ENCODE measurements at regions not wholly inside any gene's neighbourhood (a gene's known extent, or its start where the extent isn't known, plus 50 kb on each side); places are given as distances from the start of the nearest gene placed in this dataset.

DNA sequence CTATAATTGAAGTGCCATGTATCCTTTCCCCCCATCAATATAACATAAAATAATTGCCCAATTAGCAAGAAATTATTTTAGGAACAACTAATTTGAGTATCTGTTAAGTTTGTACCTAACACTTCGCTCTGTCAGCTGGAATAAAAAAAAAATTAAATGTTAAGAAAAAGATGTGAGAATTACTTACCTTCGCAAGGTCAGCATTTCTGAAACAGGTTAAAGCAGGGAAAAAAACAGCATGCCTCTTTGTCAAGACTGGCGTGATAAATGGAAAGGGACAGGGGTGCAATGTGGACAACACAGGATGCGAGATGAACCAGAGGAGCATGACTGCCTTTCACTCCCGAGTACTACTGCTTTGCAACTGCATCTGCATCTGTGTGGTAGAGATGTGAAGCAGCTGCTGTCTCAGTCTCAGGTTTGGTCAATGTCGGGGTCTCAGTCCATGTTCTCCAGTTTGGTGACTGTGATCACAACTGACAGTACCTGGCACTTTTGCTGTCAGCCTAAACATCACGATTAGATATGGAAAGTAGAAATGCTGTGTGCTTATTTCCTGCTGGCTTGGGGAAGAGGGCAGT, 565.4 kb upstream of the LRRTM1 start:
- DNase-seq: no peak

DNA sequence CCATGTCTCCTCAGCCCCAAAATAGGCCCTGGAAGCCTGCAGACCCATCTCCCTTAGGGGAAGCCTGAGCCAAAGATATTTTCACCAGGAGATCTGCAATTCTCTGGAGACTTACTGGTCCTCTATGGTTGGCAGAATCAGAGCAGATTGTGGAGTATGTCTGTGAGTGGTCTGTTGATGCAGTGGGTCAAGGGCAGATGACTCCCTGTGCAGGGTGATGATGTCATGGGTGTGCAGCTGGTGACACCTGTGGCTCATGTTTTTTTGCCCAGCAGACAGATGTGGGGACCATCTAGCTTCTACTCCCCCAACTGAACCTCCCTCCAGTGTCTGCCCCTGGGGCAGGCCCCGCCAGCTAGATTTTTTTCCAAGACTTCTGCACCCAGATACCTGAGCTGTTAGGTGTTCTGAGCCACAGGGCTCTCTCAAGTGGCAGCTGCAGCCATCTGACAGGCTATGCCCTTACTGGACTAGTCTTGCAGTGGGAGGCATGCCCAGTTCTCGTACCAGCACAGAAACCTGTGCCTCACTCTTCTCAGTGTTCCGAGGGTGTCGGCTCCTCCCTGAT, 558.7 kb upstream of the LRRTM1 start:
- DNase-seq: no peak

DNA sequence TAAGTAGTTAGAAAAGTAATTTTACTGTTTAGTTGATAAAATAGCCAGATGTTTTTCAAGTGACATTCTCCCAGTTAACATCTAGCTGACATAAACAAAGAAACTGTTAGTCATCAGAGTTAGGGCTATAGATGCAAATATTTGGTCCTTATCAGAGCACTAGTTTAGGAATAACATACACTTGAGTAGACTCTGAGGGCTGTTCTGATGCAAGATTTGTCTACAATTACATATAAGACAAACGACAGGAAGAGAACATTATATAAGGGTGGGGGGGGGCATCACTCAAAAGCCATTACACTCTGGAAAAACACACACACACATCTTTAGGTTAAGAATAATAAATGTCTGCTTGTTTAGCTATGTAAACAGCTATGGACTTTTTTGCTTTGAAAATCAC, 554.4 kb upstream of the LRRTM1 start:
- no peak for DNase-seq

DNA sequence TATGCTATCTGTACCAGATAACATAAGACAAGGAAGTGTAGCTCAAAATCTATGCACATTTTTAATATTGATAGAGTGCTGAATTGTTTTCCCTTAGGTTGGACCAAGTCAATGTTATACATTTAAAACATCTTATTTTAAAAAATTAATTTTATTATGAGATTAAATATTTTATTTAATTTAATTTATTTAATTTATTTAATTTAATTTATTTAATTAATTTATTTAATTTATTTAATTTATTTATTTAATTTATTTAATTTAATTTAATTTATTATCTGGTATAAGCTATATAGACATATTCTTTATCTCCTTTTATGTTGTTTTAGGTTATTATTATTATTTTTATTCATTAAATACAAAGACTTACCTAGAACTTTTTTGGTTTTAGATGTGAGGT, 551.7 kb upstream of the LRRTM1 start:
- no peak for DNase-seq

DNA sequence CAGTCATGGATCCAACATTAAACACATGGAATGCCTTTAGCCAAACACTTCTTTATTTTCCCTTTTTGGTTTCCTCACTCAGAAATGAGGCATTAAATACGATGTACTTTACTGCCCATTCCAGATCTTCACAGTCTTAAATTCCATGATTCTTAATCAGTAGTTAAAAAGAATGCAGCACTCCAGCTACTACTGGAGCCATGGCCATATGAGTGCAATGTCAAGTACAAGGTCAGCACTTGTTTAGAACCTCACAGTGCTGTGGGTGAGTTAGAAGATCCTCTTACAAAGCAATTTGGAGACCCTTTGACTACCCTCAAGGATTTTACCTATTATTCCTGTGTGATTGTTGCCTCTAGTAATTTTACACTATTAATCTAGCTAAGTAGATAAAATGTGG, 550.3 kb upstream of the LRRTM1 start:
- no peak for DNase-seq

DNA sequence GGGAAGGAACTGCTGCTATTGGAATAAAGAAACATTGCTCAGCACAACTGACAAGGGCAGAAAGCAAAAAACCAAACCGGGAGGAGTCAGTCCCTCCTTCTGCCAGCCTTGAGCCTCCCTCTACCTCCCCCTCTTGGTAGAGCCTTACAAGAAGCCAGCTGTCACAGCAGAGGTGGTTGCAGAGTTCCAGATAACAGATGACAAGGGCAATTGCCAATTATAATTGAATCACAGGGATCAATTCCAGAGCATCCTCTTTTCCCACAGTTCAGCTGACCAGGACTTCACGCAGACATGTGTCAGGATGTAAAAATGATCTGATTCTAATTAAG, 548.2 kb upstream of the LRRTM1 start:
- DNase-seq: no peak

DNA sequence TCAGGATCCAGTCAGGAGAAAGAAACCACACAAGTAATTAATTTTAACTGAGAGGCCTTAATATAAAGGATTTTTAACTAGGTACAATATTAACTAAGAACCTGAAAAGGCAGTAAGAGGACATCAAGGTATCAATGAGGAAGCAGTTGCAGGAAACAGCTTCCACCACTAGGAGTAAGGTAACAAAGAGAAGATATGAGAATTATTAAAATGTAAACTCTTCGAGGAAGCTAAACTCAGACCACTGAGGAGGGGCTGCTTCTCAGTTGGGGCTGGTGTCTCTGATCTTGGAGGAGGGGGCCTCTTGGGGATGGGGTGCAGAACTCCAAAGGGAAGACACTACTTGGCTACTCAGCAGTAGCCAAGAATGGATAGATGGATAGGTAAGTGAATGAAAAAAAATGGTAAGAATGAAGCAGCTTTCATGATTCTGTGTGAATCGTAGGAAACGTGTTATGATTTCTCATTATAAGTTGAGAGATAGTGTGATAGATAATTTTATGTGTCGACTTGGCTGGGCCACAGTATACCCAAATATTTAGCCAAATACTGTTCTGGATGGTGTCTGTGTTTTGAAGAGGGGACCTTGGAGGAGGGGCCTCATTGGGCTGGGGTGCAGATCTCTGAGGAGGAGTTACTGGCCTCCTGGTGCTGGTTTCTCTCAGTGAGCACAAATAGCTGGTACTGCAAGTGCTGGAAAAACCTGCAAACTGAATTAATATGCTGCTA, 547.7 kb upstream of the LRRTM1 start:
- no peak for DNase-seq

DNA sequence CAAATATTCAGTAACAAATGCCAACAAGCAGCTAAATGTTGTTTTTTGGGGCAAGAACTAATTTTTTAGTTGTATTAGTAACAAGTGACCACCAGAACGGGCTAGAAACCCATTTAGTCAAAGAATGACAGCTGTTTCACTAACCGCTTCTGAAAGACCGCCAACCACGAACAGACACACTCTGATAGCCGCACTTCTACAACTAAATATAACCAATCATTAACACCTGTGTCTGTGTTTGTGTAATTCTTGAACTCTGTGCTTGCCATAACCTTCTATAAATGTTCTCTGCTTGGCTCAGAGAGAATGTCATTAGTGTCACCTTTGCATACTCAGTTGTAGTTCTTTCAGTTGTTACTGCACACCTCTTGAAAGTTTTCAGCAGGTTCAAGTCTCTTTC, 526.3 kb upstream of the LRRTM1 start:
- no peak for DNase-seq

DNA sequence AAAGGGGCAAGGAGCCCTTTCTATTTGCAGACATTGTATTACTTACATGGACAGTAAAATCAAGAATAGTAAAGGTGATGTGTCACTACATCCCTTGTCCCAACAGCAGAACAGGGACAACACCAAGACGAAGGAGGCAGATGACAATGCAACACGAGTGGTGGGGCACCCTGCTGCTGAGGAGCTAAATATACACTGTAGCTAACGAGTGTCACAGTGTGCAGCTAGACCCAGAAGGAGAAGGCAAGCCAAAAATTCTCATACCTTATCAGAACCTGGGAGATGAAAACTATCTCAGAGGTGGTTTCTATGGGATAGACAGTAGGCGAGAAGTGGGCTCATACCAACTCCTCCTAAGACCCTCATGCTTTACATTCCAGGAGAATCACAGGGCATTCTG, 518.4 kb upstream of the LRRTM1 start:
- no peak for DNase-seq

DNA sequence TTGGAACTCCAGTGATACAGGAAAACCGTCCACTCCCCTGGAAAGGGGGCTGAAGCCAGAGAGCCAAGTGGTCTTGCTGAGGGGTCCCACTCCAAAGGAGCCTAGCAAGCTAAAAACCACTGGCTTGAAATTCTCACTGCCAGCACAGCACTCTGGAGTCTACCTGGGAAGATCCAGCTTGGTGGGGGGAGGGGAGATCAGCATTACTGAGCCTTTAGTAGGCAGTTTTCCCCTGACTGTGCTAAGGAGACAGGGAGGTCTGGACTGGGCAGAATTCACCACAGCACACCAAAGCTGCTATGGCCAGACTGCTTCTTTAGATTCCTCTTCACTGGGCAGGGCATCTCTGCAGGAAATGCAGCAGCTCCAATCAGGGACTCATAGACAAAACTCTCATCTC, 510.7 kb upstream of the LRRTM1 start:
- DNase-seq: no peak

DNA sequence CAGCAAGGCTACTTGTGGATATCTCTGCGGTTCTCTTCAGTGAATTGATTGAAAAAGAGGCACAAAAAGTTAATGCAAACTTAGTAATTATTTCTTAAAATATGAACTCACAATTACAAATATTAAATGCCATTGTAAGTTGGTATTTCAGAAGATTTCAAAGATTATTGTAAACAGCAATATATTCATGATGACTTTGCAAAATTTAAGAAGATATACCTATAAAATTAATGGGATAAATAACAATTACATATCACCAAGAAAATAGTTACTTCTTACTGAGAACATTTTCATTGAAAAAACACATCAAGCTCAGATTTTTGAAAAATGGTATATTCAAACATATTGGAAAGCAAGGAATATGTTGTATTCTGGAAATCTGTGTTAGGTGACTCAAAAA, 482.0 kb upstream of the LRRTM1 start:
- DNase-seq: no peak

DNA sequence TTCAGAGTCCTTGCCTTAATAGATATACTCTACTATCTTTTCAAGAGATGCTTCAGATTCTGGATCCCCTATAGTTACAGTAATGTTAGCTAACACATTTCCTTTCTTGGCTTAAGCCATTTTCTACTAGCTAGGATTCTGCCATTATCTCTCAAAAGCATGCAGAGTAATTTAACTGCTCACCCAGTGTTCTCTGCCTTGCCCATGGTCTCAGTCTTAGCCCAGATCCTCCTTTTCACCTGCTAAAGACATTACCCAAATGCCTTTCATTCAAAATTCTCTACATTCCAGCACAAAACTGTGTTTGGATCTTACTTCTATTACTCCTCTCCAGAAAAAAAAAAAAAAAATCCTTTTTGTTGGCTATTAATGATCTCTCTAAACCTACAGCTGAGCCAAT, 474.2 kb upstream of the LRRTM1 start:
- DNase-seq: no peak

DNA sequence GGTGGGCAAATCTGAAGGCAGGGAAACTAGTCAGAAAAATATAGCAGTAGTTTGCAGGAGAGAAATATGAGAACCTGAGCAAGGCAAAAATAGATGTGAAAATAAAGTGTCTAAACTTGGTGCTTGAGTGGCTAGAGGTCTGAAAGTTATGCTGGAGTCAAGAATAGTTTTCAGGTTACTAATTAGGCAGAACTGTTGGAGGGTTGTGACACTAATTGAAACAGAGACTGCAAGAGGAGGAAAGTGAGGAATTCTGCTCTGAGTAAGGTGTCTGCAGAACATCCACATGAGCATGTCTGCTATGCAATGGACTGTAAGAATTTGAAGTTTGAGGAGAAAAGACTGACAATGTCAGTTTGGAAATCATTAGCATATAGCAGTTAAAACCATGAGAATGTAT, 444.0 kb upstream of the LRRTM1 start:
- no peak for DNase-seq

DNA sequence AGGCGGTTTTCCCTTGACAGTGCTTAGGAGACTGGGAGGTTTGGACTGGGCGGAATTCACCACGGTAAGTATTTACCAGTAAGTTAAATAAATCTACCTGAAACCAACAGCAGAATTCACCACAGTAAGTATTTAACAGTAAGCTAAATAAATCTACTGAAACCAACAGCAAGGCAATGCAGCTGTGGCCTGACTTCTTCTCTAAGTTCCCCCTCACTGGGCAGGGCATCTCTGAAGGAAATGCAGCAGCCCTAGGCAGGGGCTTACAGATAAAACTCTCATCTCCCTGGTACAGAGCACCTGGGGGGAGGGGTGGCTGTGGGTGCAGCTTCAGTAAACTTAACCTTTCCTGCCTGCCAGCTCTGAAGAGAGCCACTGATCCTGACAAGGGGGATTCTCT, 432.5 kb upstream of the LRRTM1 start:
- DNase-seq: no peak

DNA sequence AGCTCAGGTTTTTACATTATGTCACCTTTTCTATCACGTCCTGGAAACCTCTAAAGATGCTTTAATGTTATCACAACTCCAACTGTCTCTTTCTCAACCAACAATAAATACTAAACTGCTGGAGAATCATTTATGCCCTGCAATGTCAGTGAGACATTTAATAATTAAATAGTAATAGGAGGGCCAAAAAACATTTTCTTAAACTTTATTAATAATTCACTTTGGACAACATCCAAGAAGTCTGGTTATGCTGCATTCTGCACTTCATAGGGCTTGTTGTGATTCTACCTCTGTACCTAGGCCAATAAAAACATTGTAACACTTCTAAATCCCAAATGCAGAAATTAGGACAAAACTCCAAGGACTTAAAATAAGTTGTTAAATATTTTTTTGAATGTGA, 420.4 kb upstream of the LRRTM1 start:
- DNase-seq: no peak

DNA sequence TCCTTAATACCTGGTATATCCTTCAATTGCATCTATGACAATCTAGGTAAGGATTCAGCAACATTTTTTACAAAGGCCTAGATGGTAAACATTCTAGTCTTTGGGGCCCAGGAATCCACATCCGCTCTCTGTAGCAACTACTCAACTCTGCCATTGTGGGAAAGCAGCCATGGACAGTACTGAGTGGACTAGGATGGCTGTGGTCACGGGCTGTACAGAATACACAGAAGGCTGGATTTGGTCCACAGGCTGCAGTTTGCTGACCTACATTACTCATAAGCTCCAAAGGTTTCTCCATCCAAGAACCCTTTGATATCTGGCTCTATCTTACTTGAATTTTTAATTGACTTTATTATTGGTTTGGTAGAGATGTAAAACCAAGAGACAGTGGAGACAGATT, 418.3 kb upstream of the LRRTM1 start:
- DNase-seq: no peak

DNA sequence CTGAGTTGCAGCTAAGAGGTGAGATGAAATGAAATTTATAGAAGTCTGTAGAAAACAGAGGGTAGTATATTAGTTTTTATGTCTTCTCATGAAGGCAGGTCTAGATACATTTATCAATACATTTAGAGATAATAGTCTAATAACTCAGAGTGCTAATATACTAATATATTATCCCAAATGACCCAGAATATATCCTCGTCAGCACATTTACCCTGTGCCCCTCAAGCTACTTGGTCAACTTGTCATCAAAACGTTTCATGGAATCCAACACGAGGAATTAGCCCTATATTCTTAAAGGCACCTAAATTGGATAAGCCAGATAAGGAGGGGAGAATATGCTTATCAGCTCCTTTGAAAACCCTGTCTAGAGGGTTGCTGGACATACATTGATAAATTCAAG, 415.1 kb upstream of the LRRTM1 start:
- DNase-seq: no peak

DNA sequence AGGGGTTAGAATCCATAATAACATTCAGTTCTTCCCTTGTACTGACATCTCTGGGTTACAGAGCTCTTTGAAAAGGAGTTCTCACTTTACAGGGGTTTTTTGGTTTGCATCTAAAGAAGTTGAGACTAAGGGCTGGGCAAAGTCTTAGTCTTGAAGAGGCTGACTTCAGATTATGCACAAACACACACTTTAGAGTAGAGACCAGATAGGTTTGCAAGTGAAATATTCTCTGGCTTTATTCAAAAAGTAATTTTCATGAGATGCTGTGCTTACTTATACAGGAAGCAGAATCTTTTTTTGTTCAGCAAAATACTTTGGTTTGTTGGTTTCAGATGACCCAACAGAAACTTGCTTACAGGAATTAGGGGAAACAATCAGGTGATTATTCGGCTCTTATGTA, 410.9 kb upstream of the LRRTM1 start:
- no peak for DNase-seq

DNA sequence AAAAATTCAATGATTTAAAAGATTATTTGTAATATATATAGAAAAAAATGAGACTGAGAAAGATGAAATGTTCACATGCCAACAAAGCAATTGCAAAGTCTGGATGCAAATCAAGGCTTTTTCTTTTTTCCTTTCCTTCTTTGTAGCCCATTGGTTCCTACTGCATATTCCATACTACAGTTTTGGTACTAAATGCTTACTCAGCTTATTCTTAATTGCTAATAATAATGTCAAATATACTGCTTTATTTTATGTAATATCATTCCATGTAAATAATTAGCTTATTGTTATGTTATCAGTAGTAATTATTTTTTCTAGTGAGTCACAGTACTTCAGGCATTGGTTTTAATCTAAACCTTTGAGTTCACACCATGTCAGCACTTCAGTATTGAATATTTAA, 407.4 kb upstream of the LRRTM1 start:
- no peak for DNase-seq

DNA sequence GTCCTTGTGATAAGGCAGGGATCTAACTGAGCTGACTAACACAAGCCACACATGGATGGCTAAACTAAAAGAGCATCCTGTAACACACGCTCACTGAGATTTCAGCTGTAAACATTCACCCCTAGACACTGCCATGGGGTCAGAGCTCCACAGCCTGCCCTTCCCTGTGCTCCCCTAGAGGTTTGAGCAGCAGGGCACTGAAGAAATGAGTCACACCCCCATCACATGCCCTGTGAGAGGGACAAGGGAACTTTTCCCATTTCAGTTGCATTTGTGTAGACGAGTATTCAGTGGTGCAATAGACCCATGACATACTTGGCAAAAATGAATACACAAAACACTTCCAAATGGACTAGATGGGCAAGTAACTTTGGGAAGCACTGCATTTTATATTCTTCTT, 402.4 kb upstream of the LRRTM1 start:
- no peak for DNase-seq

DNA sequence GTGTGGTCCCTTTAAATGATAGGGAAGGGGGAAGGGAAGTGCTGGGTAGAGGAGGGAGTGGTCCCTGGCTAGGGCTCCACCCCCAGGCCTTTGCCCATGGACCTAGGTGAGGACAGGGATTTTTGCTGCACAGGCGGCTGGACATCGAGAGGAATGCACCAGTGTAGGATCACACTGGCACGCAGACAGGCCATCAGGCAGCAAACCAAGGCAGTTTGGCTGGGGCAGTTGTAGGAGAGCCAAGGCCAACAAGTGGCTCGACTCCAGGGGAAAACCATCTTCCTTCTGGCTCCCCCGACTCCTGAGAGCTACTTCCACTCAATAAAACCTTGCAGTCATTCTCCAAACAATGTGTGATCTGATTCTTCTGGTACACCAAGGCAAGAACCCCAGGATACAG, 402.0 kb upstream of the LRRTM1 start:
- DNase-seq: no peak

DNA sequence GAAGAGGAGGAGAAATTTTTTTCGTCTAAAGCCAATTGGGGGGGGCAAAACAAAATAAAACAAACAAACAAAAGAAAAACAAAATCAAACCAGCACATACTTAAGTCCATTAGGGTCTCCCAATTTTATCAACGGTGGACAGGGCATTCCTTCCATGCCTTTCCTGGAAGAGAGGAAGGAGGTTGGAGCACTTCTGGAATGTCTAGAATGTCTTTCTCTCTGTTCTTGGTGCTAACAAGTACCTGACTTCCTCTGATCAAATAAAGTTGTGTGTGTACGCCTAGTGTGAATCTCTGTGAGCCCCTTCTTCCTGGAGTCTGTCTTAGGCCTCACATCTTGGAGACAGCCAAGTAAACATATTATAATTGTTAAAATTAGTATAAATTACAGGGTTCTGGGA, 399.0 kb upstream of the LRRTM1 start:
- DNase-seq: no peak

DNA sequence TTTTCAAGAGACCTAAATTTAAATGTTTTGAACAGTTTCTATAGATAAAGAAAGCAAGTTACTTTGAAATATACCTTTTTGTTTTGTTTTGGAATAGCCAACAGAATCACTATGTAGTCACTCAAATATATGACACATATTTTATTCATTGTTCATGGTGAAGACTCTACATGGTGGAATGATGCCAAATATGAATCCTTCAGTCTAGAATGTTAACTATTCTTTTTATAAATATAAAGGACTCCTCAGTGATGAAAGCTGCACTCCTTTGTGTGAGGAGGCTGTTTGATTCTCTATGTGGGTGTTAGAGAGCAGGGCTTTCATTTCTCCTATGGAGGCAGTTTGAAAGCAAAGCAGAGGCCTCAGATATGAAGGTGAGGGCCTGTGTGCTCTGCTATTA, 396.4 kb upstream of the LRRTM1 start:
- DNase-seq: no peak
